ENCODE measurements at regions not wholly inside any gene's neighbourhood (a gene's known extent, or its start where the extent isn't known, plus 50 kb on each side); places are given as distances from the start of the nearest gene placed in this dataset.

GRCh38 chr4:14049946-14050345, 422.4 kb upstream of the BOD1L1 start:
- DNase-seq (ENCODE audit: low read depth) = peak; percentile 2
- H3K4me3 ChIP-seq (ENCODE audit: low read length) = no peak overlapping the region
- H3K9me3 ChIP-seq (ENCODE audit: control insufficient read depth, low read length) = no peaks in the 10 kb centered on the region
- no peak overlapping the region for H3K9ac ChIP-seq (ENCODE audit: low read length)
- no peaks in the 10 kb centered on the region for H3K27me3 ChIP-seq (replicated peaks; ENCODE audit: control insufficient read depth, insufficient read depth, low read length)
- H3K36me3 ChIP-seq (ENCODE audit: control insufficient read depth, insufficient read depth, low read length, severe bottlenecking) = no peaks in the 10 kb centered on the region
- H3K4me1 ChIP-seq (ENCODE audit: control insufficient read depth, insufficient read depth, low read length) = no peaks in the 10 kb centered on the region

DNA sequence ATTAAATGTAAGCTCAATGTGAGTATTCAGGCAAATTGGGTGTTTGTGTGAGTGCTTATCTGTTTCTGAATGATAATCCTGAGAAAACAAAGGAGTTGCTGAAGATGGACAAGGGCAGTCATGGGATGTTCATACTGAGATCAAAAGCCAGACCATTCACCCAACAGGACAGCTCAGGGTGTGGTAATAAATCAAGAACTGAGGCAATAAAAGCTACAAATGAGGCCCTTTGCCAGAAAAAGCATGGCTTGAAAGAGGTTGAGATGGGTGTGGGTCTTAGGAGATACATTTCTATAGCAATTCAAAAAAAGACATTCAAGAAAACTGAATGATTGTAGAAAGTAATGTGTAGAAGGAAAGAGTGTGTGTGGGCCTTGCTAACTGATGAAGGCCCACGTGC, 425.8 kb upstream of the BOD1L1 start:
- H3K4me3 ChIP-seq (ENCODE audit: low read length) = no peak overlapping the region
- DNase-seq (ENCODE audit: low read depth) = no peak
- H3K9me3 ChIP-seq (ENCODE audit: control insufficient read depth, low read length) = no peaks in the 10 kb centered on the region
- no peak overlapping the region for H3K9ac ChIP-seq (ENCODE audit: low read length)
- H3K27me3 ChIP-seq (replicated peaks; ENCODE audit: control insufficient read depth, insufficient read depth, low read length) = no peaks in the 10 kb centered on the region
- no peaks in the 10 kb centered on the region for H3K36me3 ChIP-seq (ENCODE audit: control insufficient read depth, insufficient read depth, low read length, severe bottlenecking)
- no peaks in the 10 kb centered on the region for H3K4me1 ChIP-seq (ENCODE audit: control insufficient read depth, insufficient read depth, low read length)

DNA sequence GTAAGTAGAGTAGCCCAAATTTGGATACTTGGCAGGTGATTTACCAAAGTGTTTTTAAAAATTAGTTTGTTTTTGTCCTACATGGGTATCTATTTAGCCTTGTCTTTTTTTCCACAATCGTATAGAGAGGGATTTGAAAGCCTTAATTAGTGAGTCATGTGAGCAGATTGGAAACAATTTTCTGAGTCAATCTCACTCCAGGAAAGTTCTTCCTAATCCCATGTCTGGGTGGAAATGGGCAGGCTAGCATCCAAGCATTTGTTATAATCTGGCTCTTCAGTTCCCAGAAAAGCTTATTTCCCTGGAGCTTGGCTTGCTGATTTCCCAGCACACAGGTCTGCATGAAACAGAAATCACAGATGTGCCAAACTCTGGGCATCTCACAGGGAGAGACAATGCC, 426.9 kb upstream of the BOD1L1 start:
- Histone ChIP-seq H3K36me3 (ENCODE audit: control insufficient read depth, insufficient read depth, low read length, severe bottlenecking) (no peaks in the 10 kb centered on the region), H3K9me3 (ENCODE audit: control insufficient read depth, low read length) (no peaks in the 10 kb centered on the region), H3K27me3 (replicated peaks; ENCODE audit: control insufficient read depth, insufficient read depth, low read length) (no peaks in the 10 kb centered on the region), H3K4me1 (ENCODE audit: control insufficient read depth, insufficient read depth, low read length) (peaks cover 3% of the 10 kb centered on the region), H3K4me3 (ENCODE audit: low read length) (no peak overlapping the region), H3K9ac (ENCODE audit: low read length) (no peak overlapping the region)
- DNase-seq (ENCODE audit: low read depth) = no peak

- peaks cover 5% of the 10 kb centered on the region for H3K4me1 ChIP-seq (ENCODE audit: control insufficient read depth, insufficient read depth, low read length)
- H3K4me3 ChIP-seq (ENCODE audit: low read length) = no peak overlapping the region
- DNase-seq (ENCODE audit: low read depth) = peak; percentile 41
- H3K27me3 ChIP-seq (replicated peaks; ENCODE audit: control insufficient read depth, insufficient read depth, low read length) = no peaks in the 10 kb centered on the region
- H3K9ac ChIP-seq (ENCODE audit: low read length) = no peak overlapping the region
- H3K9me3 ChIP-seq (ENCODE audit: control insufficient read depth, low read length) = no peaks in the 10 kb centered on the region
- H3K36me3 ChIP-seq (ENCODE audit: control insufficient read depth, insufficient read depth, low read length, severe bottlenecking) = no peaks in the 10 kb centered on the region
Measured at GRCh38 chr4:14059006-14059405, 431.5 kb upstream of the BOD1L1 start.

DNA sequence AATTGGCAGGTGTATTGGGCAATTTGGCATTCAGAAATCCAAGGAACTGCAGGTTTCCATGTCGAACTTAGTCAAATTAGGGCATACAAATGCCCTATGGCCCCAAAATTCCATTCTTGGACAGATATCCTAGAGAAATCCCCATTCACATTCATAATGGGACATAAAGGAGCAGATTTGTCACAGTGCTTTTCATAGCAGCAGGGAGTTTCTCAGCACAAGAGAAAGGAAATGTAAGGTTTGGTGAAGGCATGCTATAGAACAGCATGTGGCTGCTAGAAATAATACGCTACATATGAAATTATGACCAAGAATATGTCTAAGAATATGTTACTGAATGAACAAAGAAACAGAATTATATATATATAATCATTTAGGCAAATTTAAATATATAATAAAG, 437.5 kb upstream of the BOD1L1 start:
- Histone ChIP-seq H3K4me1 (ENCODE audit: control insufficient read depth, insufficient read depth, low read length) (no peaks in the 10 kb centered on the region), H3K4me3 (ENCODE audit: low read length) (no peak overlapping the region), H3K9me3 (ENCODE audit: control insufficient read depth, low read length) (no peaks in the 10 kb centered on the region), H3K9ac (ENCODE audit: low read length) (no peak overlapping the region), H3K36me3 (ENCODE audit: control insufficient read depth, insufficient read depth, low read length, severe bottlenecking) (no peaks in the 10 kb centered on the region), H3K27me3 (replicated peaks; ENCODE audit: control insufficient read depth, insufficient read depth, low read length) (no peaks in the 10 kb centered on the region)
- DNase-seq (ENCODE audit: low read depth) = no peak

DNA sequence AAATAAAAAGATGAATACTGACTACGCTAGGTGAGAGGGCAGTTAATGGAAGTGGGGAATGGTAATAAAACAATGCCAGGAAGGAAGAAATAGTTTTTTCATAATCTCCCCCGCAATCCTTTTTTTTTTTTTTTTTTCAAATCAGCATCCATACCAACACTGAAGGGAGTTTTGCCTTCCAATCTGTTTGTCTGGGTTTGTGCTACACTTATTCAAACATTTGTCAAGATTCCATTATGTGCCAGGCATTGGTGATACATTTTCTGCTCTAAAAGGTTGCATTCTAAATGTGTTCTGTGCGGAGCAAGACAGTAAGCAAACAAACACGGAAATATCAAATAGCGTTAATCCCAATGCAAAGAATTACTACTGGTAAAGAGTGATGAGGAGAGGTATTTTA, 437.9 kb upstream of the BOD1L1 start:
- H3K9ac ChIP-seq (ENCODE audit: low read length) = no peak overlapping the region
- DNase-seq (ENCODE audit: low read depth) = no peak
- H3K36me3 ChIP-seq (ENCODE audit: control insufficient read depth, insufficient read depth, low read length, severe bottlenecking) = no peaks in the 10 kb centered on the region
- H3K4me3 ChIP-seq (ENCODE audit: low read length) = no peak overlapping the region
- no peaks in the 10 kb centered on the region for H3K9me3 ChIP-seq (ENCODE audit: control insufficient read depth, low read length)
- no peaks in the 10 kb centered on the region for H3K27me3 ChIP-seq (replicated peaks; ENCODE audit: control insufficient read depth, insufficient read depth, low read length)
- no peaks in the 10 kb centered on the region for H3K4me1 ChIP-seq (ENCODE audit: control insufficient read depth, insufficient read depth, low read length)

DNA sequence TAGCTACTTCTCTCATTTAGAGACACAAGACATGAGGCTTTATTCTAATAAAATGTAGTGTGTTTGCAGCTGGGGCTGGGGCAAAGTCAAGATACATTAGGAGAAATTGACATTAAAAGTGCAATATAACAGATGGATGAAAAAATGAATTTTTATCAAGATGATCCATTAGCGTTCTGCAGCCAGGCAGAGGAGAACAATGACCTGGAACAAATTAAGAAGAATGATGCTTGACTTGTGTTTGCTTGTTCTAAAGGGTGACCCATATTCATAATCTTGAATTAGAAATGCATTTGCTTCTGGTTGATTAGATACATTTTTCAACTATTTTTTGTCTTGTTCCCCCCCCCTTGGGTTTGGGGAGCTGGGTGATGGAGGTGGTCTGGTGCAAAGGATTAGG, 439.5 kb upstream of the BOD1L1 start:
- Histone ChIP-seq H3K9me3 (ENCODE audit: control insufficient read depth, low read length) (no peaks in the 10 kb centered on the region), H3K36me3 (ENCODE audit: control insufficient read depth, insufficient read depth, low read length, severe bottlenecking) (no peaks in the 10 kb centered on the region), H3K4me1 (ENCODE audit: control insufficient read depth, insufficient read depth, low read length) (no peaks in the 10 kb centered on the region), H3K9ac (ENCODE audit: low read length) (no peak overlapping the region), H3K27me3 (replicated peaks; ENCODE audit: control insufficient read depth, insufficient read depth, low read length) (no peaks in the 10 kb centered on the region), H3K4me3 (ENCODE audit: low read length) (no peak overlapping the region)
- DNase-seq (ENCODE audit: low read depth) = no peak

- Histone ChIP-seq H3K9ac (ENCODE audit: low read length) (no peak overlapping the region), H3K36me3 (ENCODE audit: control insufficient read depth, insufficient read depth, low read length, severe bottlenecking) (no peaks in the 10 kb centered on the region), H3K9me3 (ENCODE audit: control insufficient read depth, low read length) (peaks cover 4% of the 10 kb centered on the region), H3K4me3 (ENCODE audit: low read length) (no peak overlapping the region), H3K27me3 (replicated peaks; ENCODE audit: control insufficient read depth, insufficient read depth, low read length) (no peaks in the 10 kb centered on the region), H3K4me1 (ENCODE audit: control insufficient read depth, insufficient read depth, low read length) (no peaks in the 10 kb centered on the region)
- no peak for DNase-seq (ENCODE audit: low read depth)
Measured at GRCh38 chr4:14069886-14070285, 442.4 kb upstream of the BOD1L1 start.

DNA sequence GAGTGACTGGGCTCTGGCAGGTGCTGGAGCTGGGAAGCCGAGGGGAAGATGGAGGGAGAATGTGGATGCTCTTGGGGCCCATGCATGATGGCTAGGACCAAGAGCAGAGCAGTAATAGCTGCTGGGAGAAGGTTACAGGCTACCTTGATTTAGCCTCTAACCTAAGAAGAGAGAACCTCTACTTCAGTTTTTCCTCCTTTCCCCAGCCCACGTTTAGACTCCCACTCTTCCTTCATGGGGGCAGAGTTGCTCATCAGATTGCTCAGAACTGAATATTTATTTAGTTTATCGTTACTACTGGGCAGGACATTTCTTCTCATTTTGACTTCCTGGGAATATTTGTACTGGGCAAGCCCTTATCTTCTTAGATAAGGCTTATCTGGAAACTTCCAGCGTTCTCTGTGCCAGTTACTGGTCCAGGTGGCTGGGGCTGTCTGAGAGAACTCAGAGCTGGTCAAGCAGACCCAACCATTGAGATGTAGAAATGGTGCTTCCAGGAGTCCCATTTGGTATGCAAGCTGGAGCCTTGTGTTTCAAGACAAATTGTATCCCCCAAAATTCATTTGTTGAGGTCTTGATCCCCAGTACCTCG, 442.9 kb upstream of the BOD1L1 start:
- Histone ChIP-seq H3K9ac (ENCODE audit: low read length) (no peak overlapping the region), H3K27me3 (replicated peaks; ENCODE audit: control insufficient read depth, insufficient read depth, low read length) (no peaks in the 10 kb centered on the region), H3K4me1 (ENCODE audit: control insufficient read depth, insufficient read depth, low read length) (no peaks in the 10 kb centered on the region), H3K4me3 (ENCODE audit: low read length) (no peak overlapping the region), H3K36me3 (ENCODE audit: control insufficient read depth, insufficient read depth, low read length, severe bottlenecking) (no peaks in the 10 kb centered on the region), H3K9me3 (ENCODE audit: control insufficient read depth, low read length) (peaks cover 4% of the 10 kb centered on the region)
- no peak for DNase-seq (ENCODE audit: low read depth)

- Histone ChIP-seq H3K4me1 (ENCODE audit: control insufficient read depth, insufficient read depth, low read length) (no peaks in the 10 kb centered on the region), H3K9me3 (ENCODE audit: control insufficient read depth, low read length) (peaks cover 4% of the 10 kb centered on the region), H3K9ac (ENCODE audit: low read length) (no peak overlapping the region), H3K4me3 (ENCODE audit: low read length) (no peak overlapping the region), H3K36me3 (ENCODE audit: control insufficient read depth, insufficient read depth, low read length, severe bottlenecking) (no peaks in the 10 kb centered on the region), H3K27me3 (replicated peaks; ENCODE audit: control insufficient read depth, insufficient read depth, low read length) (no peaks in the 10 kb centered on the region)
- no peak for DNase-seq (ENCODE audit: low read depth)
Measured at GRCh38 chr4:14072506-14072905, 445.0 kb upstream of the BOD1L1 start.

- no peaks in the 10 kb centered on the region for H3K36me3 ChIP-seq (ENCODE audit: control insufficient read depth, insufficient read depth, low read length, severe bottlenecking)
- DNase-seq (ENCODE audit: low read depth) = no peak
- H3K27me3 ChIP-seq (replicated peaks; ENCODE audit: control insufficient read depth, insufficient read depth, low read length) = no peaks in the 10 kb centered on the region
- H3K4me1 ChIP-seq (ENCODE audit: control insufficient read depth, insufficient read depth, low read length) = no peaks in the 10 kb centered on the region
- H3K9me3 ChIP-seq (ENCODE audit: control insufficient read depth, low read length) = peaks cover 4% of the 10 kb centered on the region
- no peak overlapping the region for H3K9ac ChIP-seq (ENCODE audit: low read length)
- H3K4me3 ChIP-seq (ENCODE audit: low read length) = no peak overlapping the region
Measured at GRCh38 chr4:14076776-14077175, 449.3 kb upstream of the BOD1L1 start.

GRCh38 chr4:14078326-14078725, 450.8 kb upstream of the BOD1L1 start:
- Histone ChIP-seq H3K9ac (ENCODE audit: low read length) (no peak overlapping the region), H3K9me3 (ENCODE audit: control insufficient read depth, low read length) (no peaks in the 10 kb centered on the region), H3K36me3 (ENCODE audit: control insufficient read depth, insufficient read depth, low read length, severe bottlenecking) (no peaks in the 10 kb centered on the region), H3K4me1 (ENCODE audit: control insufficient read depth, insufficient read depth, low read length) (no peaks in the 10 kb centered on the region), H3K27me3 (replicated peaks; ENCODE audit: control insufficient read depth, insufficient read depth, low read length) (no peaks in the 10 kb centered on the region), H3K4me3 (ENCODE audit: low read length) (no peak overlapping the region)
- no peak for DNase-seq (ENCODE audit: low read depth)
